NT2/D1 (cell line): ENCODE measurements at regions not wholly inside any gene's neighbourhood (a gene's known extent, or its start where the extent isn't known, plus 50 kb on each side); places are given as distances from the start of the nearest gene placed in this dataset.

Experiments used
- SUZ12 ChIP-seq: IDR thresholded peaks from 2 replicates; pipeline ENCODE4 v1.6.1; 2011; ENCODE audit not compliant: insufficient read length, insufficient read depth; ENCODE audit errors: extremely low read depth
- YY1 ChIP-seq: IDR thresholded peaks from 2 replicates; pipeline ENCODE4 v1.6.1; 2011; ENCODE audit not compliant: insufficient read length, insufficient read depth
- ZNF274 ChIP-seq: IDR thresholded peaks from 2 replicates; pipeline ENCODE4 v1.6.1; 2011; ENCODE audit warnings: mild to moderate bottlenecking, low read depth, low read length

DNA sequence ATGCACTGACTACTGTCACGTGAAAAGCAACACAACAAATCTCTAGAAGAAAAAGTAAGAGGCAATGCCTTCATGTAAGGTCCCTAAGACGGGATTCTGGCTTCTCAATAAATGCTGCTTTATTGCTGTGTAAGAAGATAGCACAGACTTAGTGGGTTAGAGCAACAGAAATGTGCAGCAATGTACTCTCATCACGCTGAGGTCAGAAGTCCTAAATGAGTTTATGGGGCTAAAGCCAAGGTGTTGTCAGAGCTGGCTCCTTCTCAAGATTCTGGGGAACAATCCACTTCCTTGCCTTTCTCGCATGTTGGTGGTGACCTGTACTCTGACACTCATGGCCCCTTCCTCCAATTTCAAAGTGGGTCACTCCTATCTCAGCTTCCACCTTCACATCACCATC lies 93.4 kb downstream of the SHANK2 start:
- TF ChIP-seq ZNF274 (no peak), SUZ12 (no peak), YY1 (no peak)
